H4 (cell line): ENCODE measurements at regions not wholly inside any gene's neighbourhood (a gene's known extent, or its start where the extent isn't known, plus 50 kb on each side); places are given as distances from the start of the nearest gene placed in this dataset.
"Not testable (repeated sequence)": the region's sequence is repeated elsewhere in the genome, so short reads cannot be mapped to it uniquely, and the experiment has no call there.

Source experiments
- DNase-seq: peaks from one replicate; pipeline ENCODE4 v3.0.0-alpha.2; 2015; ENCODE audit warnings: low spot score

- no peak for DNase-seq
Measured at GRCh38 chr7:153638821-153639435, 413.3 kb upstream of the DPP6 start.

DNA sequence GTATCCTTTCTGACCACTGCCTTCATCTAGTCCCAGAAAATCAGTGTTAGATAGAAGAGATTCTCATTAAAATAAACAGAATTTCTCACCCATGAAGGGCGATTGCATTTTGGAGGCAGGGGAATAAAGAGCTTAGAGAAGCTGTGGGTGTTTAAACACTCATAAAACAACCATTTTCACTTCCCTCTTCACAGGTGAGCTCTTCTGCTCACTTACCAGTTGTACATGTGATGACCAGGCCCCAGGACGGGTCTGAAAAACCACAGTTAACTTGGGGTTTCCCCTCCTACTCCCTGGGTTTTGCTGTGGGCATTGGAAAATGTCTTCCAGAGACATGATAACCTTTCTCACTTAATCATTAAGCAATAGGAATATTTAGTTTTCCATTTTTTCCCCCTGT, 411.6 kb upstream of the DPP6 start:
- DNase-seq: no peak

GRCh38 chr7:153641199-153641598, 411.0 kb upstream of the DPP6 start:
- no peak for DNase-seq

DNA sequence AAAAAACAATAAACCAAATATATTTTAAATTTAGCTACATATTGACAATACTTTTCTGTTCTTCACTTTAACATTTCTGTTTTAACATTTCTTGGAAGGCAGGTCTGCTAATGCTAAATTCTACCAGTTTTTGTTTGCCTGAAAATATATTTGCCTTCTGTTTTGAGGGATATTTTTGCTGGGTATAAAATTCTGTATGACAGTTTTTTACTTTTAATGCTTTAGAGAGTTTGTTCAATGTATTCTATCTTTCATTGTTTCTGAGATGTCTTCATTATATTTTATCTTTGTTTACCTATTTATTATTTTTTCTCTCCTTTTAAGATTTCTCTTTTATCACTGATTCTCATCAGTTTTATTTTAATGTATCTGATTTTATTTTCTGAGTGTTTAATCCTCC, 409.2 kb upstream of the DPP6 start:
- no peak for DNase-seq

GRCh38 chr7:153657182-153657800, 394.9 kb upstream of the DPP6 start:
- no peak for DNase-seq

DNA sequence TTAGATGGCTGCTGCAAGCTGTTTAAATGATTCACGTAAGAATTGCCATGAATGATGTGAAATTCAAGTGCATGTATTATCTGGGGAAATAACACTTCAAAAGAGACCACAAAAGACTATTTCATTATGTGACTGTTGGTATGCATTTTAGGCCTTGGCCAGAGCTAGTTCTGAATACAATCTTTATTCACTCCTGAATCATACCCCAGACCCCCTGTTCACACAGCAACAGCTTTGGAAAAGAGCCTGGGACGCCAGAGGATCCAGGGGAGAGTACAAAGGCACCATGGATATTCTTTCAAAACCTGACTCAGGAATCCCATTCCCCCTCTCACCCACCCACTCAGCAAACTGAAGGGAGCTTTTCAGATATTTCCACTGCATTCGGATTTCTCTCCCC, 377.1 kb upstream of the DPP6 start:
- DNase-seq: no peak

DNA sequence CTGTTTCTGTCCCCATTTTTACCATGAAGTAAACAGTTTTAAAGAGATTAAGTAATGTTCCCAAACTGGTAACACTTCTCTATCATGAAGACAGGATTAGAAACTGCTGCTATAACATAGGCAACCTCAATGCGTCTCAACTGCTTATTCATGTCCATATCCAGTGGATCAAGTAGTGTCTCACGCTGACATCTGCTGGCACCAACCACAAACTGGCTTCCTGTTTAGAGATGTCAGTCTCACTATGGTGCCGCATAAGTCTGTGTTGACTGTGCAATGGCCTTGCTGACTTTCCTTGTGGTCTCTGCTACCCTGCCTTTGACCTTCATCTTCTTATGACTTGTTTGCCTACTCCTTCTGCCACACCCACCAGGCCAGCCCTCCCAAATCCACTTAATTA, 369.6 kb upstream of the DPP6 start:
- DNase-seq: no peak

DNA sequence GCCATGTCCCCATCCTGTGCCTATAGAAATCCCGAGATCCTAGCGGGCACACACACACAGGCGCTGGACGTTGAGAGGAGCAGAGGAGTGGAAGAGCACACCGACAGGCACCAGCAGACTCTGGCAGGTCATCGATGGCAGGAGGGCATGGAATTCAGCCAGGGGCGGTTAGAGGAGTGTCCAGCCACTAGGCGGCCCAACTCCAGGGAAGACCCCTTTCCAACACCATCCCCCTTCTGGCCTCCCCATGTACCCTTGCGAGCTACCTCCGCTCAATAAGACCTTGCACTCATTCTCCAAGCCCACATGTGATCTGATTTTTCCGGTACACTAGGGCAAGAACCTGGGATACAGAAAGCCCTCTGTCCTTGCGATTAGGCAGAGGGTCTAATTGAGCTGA, 356.0 kb upstream of the DPP6 start:
- no peak for DNase-seq

DNA sequence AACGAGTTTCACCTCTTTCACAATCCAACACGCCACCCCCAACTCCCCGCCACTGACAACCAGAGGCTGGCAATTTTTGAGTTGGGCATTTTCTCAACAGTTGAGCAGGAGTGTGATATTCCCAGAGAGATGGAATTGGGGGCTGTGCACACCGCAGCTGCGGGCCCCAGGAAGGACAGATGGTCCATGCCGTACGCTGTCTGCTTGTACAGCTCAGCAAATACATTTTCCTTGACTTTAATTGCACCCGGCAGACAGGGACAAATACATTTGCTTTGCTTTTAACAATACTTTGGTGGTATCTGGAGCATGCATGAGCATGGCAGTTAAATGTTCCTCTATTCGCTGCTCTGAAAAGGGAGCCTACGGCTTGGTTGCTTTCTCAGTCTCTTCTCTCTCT, 354.2 kb upstream of the DPP6 start:
- DNase-seq: no peak

GRCh38 chr7:153701678-153702077, 350.5 kb upstream of the DPP6 start:
- DNase-seq: no peak

GRCh38 chr7:153723892-153724291, 328.3 kb upstream of the DPP6 start:
- DNase-seq: not testable (repeated sequence)

DNA sequence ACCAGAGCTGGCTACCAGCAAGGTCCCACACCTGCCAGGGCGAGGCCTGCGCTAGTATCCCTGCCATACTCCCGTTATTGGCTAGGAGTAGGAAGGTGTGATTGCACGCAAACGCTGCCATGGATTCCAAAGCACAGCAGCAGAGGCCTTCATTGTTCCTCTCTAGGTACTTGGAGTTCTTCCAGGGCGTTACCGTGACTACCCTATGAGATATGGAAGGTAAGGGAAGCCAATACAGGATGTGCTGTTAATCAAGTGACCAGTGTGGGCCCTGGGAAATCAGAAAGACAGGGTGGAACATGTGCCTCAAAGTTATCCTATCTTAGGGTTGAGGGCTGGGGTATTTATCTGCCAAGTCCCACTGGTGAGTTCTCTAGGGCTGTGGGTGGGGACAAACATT, 320.7 kb upstream of the DPP6 start:
- DNase-seq: not testable (repeated sequence)

DNA sequence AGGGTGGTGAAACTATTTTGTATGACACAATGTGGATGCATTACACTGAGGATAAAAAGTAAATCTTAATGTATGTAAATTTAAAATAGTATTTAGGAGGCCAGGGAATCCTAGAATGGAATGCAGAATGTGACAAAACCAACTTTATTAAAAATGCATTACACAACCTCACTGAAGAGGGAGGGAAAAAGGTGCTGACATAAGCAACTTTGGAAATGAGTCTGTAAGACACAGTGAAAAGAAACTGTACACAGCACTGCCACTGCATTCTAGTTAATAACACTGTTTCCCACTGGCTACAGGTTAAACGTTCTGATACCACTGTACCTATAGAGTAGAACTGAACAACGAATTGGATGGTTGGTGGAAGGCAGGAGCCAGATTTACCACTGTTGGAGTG, 308.8 kb upstream of the DPP6 start:
- DNase-seq: not testable (repeated sequence)

GRCh38 chr7:153747969-153748368, 304.2 kb upstream of the DPP6 start:
- DNase-seq: not testable (repeated sequence)

GRCh38 chr7:153748885-153749284, 303.3 kb upstream of the DPP6 start:
- not testable (repeated sequence) for DNase-seq

DNA sequence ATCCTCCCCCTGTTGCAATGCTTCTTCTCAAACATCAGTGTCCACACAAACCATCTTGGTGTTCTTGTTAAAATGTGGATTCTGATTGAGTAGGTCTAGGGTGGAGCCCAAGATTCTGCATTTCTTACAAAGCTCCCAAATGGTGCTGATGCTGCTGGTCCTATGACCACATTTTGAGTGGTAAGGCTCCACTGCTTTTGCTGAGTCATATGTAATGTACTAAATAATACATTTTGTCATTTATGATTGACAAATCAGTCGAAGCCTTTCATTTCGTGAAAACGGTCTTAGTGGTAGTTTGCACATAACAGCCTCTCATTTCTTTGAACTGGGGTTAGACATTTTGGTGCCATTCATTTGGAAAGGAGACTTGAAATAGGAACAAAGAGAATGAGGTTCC, 286.3 kb upstream of the DPP6 start:
- not testable (repeated sequence) for DNase-seq

GRCh38 chr7:153766926-153767325, 285.3 kb upstream of the DPP6 start:
- not testable (repeated sequence) for DNase-seq

DNA sequence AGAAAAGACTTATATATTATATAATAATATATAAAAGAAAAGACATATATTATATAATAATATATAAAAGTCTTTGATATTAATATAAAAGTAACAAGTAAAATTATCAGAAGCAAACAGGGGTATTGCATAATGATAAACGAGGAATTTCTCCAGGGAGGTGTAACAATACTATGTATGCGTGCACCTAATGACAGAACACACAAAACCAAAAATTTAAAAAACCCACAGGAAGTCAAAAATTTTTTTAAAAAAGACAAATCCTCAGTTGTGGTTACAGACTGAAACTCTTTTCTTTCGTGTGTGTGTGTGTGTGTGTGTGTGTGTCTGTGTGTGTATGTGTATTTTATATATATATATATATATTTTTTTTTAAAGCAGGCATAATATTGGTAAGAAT, 279.2 kb upstream of the DPP6 start:
- DNase-seq: no peak

- not testable (repeated sequence) for DNase-seq
Measured at GRCh38 chr7:153776940-153777339, 275.3 kb upstream of the DPP6 start.

DNA sequence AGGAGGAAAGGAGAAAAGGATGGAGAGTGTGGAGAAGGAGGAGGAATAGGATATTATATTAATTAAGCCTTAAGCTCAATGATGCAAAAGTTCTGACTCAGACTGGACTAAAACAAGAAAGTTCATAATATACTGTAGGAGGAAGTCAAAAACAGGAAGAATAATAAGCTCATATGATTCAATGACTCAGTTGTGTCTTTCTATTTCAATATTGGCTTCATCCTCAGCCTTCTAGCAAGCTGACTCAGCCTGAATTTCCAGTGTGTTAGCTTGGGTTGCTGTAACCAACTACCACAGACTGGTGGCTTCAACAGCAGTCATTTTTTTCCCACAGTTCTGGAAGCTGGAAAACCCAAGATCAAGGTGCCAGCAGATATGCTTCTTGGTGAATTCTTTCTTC, 254.8 kb upstream of the DPP6 start:
- not testable (repeated sequence) for DNase-seq

DNA sequence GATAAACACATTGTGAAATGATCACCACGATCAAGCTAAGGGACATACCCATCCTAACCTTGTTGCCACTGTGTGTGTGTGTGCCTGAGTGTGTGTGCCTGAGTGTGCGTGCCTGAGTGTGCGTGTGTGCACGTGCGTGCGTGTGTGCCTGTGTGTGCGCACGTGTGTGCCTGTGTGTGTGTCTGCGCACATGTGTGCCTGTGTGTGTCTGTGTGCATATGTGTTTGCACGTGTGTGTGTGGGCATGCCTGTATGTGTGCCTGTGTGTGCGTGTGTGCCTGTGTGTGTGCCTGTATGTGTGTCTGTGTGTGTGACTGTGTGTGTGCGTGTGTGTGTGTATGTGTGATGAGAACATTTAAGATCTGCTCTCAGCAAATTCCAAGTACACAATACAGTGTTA, 244.1 kb upstream of the DPP6 start:
- DNase-seq: no peak

GRCh38 chr7:153829525-153829924, 222.7 kb upstream of the DPP6 start:
- DNase-seq: no peak

DNA sequence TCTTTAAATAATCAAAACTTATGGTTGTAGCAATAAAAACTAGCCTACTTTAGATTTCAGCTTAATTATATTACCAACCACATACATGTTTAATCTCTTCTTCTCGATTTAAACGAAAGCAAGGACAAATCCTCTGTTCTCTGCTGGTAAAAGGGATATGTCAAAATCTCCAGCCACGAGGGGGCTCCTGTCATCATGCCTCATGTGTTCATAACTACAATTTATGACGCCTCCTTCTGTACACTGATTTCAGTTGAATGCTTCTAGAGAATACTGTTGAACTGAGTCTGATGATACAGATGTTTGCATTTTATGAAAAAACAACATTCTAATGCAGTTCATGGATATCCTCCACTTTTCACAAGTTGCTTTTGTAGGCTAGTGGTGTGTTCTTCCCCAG, 220.0 kb upstream of the DPP6 start:
- DNase-seq: no peak

GRCh38 chr7:153835103-153835502, 217.1 kb upstream of the DPP6 start:
- DNase-seq: no peak
